ENCODE measurements at regions not wholly inside any gene's neighbourhood (a gene's known extent, or its start where the extent isn't known, plus 50 kb on each side); places are given as distances from the start of the nearest gene placed in this dataset.

- TF ChIP-seq CTCF (IDR thresholded peaks at IDR 0.05; ENCODE audit: low read depth, low read length), result no peak
- no peak for TF ChIP-seq EZH2phosphoT487 (IDR thresholded peaks at IDR 0.05; ENCODE audit: low read depth)
These were observed 306.2 kb upstream of the MKI67 start for GRCh38 chr10:128432423-128432822.

Data from OCI-LY3 (cell line).